ENCODE measurements at regions not wholly inside any gene's neighbourhood (a gene's known extent, or its start where the extent isn't known, plus 50 kb on each side); places are given as distances from the start of the nearest gene placed in this dataset.

DNA sequence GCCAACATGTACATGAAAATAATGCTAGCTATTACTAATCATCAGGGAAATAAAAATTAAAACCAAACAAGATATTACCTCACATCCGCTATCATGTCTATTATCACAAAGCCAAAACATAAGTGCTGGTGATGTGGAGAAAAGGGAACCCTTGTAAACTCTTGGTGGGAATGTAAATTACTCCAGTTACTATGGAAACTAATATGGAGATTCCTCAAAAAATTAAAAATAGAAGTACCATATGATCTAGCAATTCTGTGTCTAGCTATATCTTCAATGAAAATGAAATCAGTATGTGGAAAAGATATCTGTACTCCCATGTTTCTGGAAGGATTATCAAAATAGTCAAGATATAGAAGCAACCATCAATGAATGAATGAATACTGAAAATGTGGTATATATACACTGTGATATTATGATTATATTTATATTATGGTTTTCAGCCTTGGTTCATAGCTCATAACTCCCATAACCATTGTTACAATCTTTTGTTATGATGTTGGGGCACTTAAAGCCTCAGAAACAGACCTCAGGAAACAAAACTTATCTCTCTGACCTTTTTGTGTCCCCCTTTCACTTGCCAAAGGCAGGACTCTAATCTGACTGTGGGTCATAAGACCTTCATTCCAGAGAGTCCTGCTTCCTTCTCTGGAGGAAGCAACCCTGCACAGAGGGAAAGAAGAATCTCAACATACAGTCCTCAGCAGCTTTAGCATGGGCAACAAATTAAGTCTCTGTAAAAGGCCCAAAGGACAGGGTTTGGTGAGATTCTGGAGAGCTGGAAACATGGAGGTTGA lies 933.2 kb downstream of the ADGRL3 start:
- TF ChIP-seq, protein P1, sequence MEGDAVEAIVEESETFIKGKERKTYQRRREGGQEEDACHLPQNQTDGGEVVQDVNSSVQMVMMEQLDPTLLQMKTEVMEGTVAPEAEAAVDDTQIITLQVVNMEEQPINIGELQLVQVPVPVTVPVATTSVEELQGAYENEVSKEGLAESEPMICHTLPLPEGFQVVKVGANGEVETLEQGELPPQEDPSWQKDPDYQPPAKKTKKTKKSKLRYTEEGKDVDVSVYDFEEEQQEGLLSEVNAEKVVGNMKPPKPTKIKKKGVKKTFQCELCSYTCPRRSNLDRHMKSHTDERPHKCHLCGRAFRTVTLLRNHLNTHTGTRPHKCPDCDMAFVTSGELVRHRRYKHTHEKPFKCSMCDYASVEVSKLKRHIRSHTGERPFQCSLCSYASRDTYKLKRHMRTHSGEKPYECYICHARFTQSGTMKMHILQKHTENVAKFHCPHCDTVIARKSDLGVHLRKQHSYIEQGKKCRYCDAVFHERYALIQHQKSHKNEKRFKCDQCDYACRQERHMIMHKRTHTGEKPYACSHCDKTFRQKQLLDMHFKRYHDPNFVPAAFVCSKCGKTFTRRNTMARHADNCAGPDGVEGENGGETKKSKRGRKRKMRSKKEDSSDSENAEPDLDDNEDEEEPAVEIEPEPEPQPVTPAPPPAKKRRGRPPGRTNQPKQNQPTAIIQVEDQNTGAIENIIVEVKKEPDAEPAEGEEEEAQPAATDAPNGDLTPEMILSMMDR (conservative IDR thresholded peaks at IDR 0.05; ENCODE audit: low read depth, low read length) = no peak
- TF ChIP-seq EZH2 (IDR thresholded peaks at IDR 0.05; ENCODE audit: borderline replicate concordance, low read depth, low read length, poor library complexity, severe bottlenecking) = no peak

Data from A673 (cell line).